ENCODE measurements at regions not wholly inside any gene's neighbourhood (a gene's known extent, or its start where the extent isn't known, plus 50 kb on each side); places are given as distances from the start of the nearest gene placed in this dataset.
"Not testable (repeated sequence)": the region's sequence is repeated elsewhere in the genome, so short reads cannot be mapped to it uniquely, and the experiment has no call there.

DNA sequence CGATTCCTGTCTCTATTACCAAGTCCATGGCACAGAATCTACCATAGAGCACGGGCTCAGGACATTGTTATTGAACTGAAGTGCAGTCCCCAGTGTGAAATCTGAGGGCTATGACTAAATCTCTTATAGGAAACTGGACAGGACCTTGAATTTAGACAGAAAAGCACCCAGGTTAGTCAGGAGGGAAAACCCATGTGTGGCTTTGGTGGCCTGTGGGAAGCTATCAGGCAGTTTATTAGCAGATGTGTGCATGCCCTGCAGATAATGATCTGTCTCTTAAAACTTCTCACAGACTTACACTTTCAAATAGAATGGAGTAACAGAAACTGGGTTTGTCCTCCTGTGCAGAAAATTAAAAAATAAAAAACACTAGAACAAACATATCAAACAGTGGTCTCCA is 610.0 kb upstream of the RAB6C start:
- DNase-seq: no peak

DNA sequence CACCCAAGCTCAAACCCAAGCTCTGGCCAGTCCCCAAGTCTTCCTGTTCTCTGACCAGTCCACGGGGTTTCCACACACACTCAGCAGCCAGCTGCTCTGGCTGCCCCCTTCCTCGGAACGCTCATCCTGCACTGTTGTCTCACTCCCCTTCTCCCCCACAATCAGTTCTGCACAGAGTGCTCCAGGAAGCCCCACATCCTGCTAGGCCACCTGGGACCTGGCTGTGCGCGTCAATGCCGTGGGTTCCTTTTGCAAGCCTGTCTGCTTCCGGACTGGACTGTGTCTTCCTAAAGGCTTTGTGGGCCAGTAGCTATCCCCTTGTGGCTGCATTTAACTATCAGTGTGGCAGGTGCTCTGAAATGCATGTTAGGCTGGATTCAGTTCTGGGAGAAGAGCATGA is 605.0 kb upstream of the RAB6C start:
- DNase-seq: no peak

DNA sequence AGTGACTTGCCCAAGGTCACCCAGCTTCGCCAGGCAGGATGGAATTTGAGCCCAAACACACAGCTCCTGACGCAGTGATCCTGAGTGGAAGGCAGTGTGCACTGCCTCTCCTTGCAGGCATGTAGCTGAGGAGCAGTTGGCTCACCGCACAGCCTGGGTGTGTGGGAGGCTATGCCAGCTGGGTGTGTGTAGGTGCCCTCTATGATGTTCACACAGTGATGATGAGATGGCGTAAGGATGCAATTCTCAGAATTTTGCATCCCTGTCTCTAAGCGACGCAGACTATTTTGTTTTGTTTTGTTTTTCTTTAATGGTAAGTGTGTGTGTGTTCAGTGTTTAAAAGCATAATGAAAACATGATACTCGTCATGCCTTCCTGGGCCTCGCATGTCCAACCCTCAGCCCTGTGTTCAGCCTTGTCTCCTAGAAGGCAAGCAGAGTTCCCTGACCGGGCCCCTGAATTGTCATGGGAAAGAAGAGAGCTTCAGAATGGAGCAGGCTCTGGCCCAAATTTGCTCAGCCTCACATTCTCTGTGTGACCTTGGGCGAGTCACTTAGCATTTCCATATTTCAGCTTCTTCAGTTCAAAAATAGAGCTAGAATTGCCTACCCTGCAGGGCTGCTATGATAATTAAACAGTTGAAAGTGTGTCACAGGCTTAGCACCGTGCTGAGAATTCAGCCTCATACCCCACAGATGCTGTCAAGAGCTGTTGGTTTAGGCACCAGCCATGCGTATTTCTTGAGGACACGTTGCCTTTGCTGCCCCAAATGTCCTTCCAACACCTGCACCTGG is 603.6 kb upstream of the RAB6C start:
- DNase-seq: no peak

DNA sequence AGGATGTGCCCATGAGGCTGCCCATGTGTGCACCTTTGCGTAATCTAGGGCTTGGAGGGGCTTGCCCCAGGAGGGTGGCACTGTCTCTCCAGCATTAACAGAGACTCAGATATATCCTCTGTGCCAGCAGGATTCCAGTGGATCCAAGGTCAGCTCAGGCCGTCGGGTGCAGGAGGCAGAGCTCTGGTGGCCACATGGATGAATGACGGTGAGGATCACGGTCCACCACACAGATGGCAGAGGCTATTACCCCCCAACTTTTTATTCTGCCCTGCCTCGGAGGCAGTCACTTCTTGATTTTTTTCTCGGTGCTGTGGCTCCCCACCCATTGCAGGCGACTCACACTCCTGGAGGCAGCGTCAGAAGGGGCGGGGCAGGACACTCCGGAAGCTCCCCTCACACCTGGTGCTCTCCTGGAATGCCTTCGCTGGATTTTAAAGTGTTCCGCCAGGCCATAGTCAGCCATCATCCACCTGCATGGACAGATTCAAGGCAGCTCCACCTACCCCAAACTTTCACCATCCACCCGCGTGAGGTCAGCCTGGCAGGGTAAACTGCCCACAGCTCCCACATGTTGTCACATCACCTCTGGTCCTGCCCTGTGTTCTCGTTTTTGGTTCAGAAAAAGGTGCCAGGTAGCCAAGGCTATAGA is 602.9 kb upstream of the RAB6C start:
- DNase-seq: no peak

DNA sequence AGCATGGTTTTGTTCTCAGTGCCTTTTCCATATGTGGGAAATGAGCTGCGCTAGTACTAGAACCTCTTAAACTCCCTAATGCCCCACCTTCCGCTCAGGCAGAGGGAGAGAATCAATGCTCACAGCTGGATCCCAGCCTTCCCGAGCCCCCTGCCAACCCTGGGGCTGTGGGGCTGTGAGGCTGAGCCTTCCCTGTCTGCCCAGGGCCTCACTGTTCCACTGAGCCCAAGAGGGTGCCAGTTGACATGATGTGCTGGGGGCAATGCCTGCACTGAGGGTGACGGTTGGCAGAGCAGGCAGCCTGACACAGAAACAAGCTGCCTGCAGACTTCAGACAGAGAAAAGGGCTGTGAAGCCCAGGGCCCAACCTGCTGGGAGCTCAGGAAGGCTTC is 602.4 kb upstream of the RAB6C start:
- no peak for DNase-seq

DNA sequence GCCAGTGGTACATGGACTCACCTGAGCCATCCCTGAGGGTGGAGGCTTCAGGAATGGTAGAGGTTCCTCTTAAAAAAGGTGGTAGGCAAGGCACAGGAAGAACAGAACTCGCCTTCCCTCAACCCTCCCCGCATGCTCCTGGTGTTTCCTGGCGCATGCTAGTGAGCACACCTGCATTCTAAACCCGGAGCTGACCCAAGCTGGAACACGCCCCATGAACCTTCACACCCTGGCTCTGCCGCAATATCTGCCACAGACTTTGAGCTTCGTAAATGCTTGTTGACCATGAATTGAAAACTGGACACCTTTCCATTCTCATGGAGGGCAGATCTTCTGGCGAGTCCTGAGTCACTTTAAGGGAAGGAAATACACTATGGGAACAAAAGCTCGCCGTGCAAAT is 601.3 kb upstream of the RAB6C start:
- no peak for DNase-seq

DNA sequence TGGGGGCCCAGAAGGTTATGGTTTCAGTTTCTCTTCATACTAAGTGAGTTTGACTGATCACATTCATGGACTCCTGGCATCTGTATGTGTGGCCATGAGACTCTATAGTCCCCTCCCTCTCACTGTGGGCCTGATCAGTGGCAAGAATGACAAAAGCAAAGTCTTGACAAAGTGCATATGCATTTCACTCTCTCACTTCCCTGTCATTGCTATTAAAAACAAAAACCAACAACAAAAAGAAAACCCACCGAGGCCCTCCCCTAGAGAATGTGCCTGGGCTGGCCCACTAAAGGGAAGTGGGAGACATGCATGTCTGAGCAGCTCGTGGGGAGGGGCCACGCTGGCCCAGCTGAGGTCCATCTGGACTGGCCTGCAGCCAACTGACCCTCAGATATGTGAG is 600.1 kb upstream of the RAB6C start:
- DNase-seq: no peak

DNA sequence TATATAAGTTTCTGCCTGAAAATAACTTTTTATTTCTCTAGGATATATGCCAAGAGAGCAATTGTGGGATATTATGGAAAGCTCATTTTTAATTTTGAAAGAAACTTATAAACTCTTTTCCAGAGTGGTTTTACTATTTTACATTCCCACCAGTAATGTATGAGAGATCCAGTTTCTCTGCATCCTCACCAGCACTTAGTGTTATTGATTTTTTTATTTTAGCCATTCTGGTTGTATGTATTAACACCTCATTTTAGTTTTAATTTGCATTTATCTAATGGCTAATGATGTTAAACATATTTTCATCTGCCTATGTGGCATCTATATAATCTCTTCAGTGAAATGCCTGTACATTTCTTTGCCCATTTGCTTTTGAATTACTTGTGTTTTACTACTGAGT is 597.7 kb upstream of the RAB6C start:
- DNase-seq: no peak

DNA sequence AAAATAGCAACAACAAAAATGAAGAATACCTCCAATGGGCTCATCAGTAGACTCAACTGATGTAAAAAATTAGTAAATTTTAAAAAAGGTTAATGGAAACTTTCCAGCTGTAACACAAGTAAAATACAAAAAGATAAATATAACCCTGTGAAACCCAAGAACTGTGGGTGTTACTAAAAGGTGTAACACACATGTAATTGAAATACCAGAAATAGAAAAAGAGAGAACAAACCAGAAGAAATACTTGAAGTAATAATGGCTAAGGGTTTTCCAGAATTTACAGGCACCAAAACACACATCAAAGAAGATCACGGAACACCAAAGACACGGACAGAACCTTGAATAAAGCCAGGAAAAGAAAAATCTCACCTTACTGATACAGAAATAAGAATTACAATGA is 590.6 kb upstream of the RAB6C start:
- no peak for DNase-seq

DNA sequence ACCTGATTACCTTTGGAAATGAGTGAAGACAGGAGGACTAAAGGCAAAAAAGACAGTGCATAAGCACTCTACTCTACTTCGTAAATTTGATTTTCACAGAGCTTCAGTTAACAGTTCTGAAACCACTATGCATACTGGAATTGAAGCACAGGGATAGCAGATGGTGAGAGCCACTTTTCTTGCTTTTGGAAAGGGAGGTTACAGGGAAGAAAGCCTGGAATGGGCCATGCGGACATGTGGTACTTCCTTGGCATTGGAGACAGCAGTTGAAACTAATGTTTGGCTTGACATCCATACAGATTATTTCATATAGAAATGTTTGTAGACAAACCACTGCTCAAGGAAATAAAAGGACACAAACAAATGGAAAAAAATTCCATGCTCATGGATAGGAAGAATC is 585.6 kb upstream of the RAB6C start:
- no peak for DNase-seq

DNA sequence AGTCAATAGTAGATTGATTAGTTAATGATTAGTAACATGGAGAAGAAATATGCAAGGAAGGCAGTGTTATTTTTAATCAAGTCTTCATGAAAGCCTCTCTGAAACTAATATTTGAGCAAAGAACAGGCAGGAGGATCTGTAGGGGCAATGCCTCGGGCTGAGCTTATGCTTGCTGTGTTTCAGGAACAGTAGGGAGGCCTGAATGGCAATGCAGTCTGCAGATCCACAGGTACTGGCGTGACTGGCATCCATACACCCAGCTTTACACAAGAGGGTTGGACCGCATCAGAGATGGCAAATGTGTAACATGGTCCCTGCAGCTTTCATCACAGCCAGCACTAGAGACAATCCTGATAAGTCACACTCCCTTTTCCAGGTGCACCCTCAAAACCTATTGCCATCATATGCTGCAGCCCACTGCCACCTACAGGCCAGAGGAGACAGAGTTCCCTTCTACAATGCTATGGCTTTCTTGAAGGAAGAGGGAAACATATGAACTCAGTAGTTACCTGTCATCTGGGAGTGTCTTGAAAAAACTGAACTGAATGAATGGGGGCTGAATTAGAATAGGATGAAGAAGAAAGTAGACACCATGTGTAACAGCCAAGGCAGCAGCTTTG is 582.4 kb upstream of the RAB6C start:
- no peak for DNase-seq

DNA sequence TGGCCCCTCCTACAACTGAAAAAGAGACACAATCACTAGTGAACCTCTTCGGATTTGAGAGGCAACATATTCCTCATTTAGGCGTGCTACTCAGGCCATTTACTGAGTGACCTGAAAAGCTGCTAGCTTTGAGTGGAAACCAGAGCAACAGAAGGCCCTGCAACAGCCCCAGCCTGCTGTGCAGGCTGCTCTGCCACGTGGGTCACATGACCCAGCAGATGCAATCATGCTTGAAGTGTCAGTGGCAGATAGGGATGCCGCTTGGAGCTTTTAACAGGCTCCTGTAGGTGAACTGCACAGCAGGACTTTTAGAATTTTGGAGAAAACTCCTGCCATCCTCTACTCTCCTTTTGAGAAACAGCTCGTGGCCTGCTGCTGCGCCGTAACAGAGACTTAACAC is 578.6 kb upstream of the RAB6C start:
- no peak for DNase-seq

DNA sequence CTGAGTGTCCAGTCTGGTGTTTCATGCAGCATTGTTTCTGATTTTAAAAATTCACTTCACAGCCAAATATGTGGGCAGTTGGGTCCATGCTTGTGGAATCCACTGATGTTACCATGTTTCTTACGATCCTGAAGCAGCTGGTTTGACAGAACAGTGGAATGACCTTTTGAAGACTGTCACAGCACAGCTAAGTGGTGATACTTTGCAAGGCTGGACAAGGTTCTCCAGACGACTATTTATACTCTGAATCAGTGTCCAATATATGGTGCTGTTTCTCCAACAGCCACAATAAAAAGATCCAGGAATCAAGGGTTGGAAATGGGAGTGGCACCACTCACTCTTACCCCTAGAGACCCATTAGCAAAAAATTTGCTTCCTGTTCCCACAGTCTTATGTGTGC is 577.4 kb upstream of the RAB6C start:
- DNase-seq: no peak

DNA sequence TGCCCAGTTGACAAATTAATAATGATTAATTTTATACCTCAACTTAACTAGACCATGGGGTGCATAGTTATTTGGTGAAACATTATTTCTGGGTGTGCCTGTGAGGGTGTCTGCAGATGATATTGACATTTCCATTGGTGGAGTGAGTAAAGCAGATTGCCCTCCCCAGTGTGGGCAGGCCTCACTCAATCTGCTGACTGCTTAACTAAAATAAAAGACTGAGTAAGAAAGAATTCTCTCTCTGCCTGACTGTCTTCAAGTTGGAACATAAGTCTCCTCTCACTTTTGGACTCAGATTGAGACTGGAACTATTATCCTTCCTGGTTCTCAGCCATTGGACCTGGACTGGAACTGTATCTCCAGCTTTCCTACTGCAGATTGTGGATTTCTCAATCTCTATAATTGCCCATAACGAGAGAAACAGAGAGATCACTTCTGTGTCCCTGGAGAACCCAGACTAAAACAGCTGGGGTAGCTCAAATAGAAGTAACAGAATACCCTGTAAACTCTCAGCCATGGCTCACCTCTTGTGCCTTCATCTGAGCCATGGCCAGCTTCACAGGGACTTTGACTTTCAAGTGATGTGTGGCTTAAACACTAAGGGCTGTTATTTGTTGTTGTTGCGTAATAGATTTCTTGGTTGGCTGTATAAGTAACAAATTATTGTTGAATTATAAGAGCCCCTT is 575.3 kb upstream of the RAB6C start:
- no peak for DNase-seq

DNA sequence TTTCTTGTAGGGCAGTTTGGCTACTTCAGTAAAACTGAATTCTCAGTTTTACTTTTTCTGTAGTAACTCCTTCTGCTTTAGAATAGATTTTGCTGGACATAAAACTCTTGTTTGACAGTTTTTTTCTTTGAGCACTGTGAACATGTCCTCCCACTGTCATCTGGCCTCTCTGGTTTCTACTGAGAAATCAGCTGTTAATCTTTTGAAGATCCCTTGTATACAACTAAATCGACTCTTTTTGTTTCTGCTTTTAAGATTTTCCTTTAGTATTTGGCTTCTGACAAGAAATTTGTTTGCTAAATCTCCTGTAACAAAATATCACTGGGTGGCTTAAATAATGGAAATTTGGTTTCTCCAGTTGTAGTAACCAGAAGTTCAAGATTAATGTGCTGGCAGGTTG is 570.9 kb upstream of the RAB6C start:
- DNase-seq: no peak

DNA sequence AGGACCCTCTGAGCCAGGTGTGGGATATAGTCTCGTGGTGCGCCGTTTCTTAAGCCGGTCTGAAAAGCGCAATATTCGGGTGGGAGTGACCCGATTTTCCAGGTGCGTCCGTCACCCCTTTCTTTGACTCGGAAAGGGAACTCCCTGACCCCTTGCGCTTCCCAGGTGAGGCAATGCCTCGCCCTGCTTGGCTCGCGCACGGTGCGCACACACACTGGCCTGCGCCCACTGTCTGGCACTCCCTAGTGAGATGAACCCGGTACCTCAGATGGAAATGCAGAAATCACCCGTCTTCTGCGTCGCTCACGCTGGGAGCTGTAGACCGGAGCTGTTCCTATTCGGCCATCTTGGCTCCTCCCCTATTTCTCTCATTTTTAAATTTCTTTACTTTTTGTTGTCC is 562.4 kb upstream of the RAB6C start:
- not testable (repeated sequence) for DNase-seq

DNA sequence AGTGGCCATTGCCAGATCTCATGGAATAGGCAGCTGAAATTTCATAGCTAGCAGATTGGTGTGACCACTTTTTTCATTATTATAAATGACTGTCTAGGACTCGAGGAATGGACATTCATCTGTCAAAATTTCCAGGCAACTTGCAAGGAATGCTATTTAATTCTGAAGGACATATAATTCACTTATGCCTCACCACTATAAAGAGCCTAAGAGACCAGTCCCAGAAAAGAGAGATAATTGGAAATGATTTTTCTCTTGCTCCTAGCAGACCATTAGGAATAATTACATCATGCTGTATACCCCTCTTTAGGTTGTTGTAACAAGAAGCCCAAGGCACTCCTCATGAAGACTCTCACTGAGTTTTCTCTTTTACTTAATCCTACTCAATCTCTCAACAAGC is 557.4 kb upstream of the RAB6C start:
- DNase-seq: no peak

DNA sequence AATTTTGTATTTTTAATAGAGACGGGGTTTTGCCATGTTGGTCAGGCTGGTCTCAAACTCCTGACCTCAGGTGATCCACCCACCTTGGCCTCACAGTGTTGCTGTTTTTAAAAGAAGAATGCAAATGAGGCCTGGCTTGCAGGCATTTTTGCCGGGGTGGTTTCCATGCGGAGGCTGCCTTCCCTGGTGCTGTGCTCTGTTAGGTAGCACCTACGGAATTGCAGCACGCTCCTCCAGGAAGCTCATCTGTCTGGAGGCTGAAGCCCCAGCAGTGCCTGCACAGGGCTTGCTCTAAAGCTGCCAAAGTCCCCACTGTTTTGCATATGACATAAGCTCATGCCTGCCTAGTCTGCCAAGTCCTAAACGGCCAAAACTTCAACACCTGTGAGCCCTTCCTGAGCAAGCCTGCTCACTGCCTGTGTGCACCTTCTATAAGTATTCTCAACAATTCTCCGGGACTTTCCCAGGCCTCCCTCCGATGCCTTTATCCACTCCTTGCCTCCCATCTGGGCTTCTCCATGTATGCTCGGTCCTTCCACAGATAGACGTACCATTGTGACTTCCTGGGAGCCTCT is 551.3 kb upstream of the RAB6C start:
- DNase-seq: no peak

DNA sequence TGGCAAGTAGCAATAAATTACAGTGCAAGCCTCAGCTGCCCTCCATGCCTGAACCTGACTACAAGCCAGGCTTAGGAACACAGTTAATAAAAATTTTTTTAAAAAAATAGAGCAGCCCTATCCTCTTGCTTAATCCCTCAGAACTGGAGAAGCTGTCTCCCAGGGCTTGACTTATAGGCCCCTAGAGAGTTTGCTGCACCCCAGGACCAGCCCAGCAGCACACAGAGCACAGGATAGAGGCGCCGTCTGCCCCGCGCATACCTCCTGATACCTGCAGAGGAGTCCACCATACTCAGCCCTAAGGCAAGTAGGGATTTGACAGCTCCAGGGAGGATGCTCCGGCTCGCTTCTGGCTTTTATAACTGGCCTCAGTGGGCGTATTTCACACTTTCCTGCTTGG is 548.6 kb upstream of the RAB6C start:
- DNase-seq: no peak

DNA sequence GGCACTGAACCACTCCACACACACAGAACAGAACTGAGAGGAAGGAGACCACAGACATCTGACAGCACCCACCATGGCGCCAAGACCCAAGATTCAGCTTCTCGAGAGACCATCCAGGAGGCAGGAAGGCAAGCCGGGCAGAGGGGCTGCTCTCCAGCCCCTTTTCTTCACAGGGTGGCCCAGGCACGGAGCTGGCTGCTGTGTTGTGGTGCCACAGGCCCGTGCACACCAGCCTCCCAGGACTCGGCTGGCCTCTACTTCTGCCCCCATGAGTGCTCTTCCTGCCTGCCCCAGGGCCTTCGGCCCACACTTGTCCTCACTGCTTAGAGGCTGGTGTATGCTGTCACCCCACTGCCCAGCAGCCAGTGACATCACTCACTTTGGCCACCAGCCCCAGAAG is 547.6 kb upstream of the RAB6C start:
- no peak for DNase-seq

DNA sequence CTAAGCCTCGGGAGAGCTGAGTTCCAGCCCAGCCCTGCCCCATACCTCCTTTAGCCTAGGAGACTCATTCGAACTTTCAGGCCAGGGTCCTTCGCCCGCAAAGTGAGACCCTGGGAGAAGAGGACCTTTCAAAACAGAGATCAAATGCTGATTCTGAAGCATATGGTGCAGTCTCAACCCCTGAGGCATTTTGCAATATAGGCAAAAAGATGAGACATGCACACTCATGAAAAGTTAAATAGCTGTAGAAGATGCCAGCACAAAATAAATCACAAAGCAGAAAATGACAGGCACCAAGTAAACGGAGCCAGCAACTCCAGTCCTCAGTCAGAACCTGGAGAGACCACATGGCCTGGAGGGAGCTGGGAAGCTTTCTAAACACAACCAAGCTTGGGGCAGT is 542.7 kb upstream of the RAB6C start:
- DNase-seq: no peak

DNA sequence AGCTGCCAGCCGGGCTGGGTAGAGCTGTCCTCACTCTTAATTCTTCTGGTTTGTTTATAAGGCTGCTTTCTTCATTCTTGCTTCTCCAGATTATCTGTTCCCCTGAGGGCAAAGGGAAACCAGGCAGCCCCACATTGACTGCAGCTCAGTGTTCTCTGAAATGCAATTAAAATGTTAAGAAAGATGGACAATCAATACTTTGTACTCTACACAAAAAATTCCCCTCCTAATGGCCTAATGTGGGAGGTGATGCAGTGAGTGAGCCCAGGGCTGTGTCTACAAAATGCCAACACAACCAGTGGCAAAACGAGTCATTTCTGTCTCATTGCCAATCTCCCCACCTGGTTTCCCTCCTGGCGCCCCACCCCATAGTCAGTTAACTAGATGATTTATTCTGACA is 541.7 kb upstream of the RAB6C start:
- DNase-seq: no peak

DNA sequence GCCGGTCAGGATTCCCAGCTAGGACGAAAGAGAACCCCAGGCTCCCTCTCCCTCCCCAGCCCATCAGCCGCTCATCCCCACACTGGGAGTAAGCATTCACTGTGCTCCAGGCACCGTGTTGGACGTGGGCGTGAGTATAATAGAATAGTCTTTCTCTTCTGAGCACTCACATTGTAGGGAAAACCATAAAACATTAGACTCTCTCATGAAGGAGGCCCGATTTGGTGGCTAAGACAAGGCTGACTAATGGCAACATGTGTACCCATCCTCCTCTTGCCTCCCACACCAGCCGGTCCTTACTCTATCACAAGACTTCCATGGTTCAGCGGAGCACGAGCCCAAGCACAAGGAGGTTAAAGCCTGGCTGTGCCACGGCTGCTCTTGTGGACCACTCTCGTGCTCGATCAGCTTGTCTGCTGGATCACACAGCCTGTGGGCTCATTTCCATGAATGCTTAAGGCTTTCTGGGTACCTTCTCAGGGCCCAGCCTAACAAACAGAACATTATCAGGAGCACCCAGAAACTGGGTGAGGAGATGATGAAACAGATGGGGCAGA is 540.9 kb upstream of the RAB6C start:
- DNase-seq: no peak

Measured in SIG-M5 (cell line).